ENCODE measurements at regions not wholly inside any gene's neighbourhood (a gene's known extent, or its start where the extent isn't known, plus 50 kb on each side); places are given as distances from the start of the nearest gene placed in this dataset.
"Not testable (repeated sequence)": the region's sequence is repeated elsewhere in the genome, so short reads cannot be mapped to it uniquely, and the experiment has no call there.

DNA sequence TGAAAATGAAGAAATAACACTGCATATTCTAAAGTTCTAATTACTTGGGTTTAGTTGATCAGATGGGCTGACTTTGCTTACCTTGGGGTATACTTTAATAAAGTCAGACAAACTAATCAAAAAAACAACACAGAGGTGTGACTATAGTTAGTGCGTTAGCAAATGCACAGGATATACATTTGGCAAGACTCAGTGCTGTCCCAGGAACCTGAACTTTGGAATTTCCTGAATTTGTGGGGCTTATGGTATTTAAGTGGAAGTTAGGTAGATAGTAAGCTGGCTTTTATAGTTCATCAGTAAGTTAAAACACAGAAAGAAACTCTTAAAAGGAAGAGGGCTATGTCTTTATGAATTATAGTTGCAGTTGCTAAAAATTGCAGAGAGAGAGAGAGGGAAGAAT, 302.6 kb upstream of the DDI1 start:
- DNase-seq, result no peak

DNA sequence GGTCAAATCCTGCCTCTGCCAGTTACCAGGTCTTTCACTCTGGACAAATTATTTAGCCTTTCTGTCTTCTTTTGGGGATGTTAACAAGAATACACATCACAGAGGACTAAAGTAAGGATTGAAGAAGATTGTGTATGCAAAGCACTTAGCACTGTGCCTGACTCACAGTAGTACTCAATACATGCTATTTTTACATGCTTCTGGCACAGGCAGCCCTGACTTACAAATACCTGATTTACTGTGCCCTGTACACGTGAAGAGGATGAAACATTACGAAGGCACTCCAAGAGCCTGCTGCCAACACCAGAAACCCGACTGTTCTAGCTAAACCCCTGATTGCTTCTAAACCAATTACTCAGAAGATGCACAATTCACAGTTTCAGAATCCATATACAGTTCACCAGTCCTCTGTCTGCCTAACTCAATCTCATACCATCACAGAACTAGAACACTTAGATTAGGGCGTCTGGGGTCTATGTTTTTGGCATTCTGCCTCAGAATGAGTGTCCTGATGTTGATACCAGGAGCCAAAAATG, 300.9 kb upstream of the DDI1 start:
- DNase-seq, result no peak

DNA sequence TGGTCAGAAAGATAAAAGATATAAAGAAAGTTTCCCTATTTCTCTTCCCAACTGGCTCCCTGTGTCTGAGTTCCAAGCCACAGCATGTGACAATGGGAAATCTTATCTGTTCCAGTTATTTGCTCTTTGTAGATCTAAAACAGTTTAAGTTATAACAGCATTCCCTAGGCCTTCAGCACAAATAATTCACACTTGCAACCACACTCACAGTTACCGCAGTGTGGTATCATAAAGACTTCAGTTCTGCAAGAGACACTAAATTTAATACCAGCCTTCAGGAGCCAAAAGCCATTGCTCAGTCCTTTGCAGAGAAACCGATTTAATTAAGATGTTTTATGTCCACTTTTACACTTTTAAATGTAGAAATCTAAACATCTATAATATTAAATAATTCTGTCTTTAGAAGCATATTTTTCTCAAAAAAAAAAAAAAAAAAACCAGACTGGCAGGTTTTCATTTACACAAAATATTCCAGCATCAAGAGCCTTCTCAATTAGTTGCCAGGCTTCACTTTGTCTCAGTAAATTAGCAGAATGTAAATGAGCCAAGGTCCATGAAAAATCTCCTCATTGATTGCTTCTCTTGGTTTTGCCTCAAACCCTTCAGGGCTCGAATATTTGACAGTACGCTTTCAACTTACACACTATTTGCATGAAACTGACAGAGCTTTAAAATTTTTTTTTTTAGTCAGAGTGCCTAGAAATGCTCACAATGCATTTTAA, 300.0 kb upstream of the DDI1 start:
- DNase-seq, result no peak

- no peak for DNase-seq
Measured at GRCh38 chr11:103737037-103737622, 299.3 kb upstream of the DDI1 start.

DNA sequence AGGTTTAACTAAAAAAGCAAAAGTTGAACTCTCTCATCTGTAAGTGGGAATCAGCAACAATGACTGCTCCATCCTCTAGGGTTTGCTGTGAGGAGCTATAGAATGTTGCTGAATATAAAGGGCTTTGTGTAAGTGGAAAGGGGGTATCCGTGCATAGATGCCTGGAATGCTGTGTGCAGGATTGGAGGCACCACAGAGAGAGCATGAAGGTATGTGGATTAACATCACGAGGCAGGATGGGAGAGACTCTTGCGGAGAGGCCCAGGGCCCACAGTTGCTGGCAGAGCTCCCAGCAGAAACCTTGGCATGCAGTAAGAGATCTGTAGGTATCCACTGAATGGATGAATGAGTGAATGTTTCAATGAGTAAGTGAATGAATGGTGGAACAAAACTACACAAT, 298.7 kb upstream of the DDI1 start:
- DNase-seq, result no peak

GRCh38 chr11:103739074-103739796, 297.2 kb upstream of the DDI1 start:
- DNase-seq, result not testable (repeated sequence)

- no peak for DNase-seq
Measured at GRCh38 chr11:103744496-103745153, 291.8 kb upstream of the DDI1 start.

GRCh38 chr11:103749158-103749557, 287.3 kb upstream of the DDI1 start:
- DNase-seq, result no peak

DNA sequence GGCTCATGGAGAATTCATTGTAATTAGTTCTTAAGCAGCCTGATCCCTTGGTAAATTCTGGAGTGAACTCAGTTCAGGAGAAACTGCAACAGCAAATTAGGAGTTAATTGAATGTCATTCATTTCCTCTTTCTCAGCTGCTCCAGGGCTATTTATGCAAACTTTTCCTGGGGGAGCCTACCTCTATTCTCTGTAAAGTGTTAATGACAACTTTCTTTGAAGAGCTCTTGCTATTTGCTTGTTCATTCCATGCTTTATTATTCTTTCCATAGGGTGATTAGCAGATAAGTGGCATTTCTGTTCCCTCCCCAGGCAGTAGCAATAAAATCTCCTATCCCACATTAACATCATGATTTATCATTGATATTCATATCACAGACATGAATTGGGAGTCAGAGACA, 267.6 kb upstream of the DDI1 start:
- DNase-seq, result no peak

- no peak for DNase-seq
Measured at GRCh38 chr11:103773059-103773458, 263.4 kb upstream of the DDI1 start.

- no peak for DNase-seq
Measured at GRCh38 chr11:103773537-103773936, 262.9 kb upstream of the DDI1 start.

- DNase-seq, result no peak
Measured at GRCh38 chr11:103779054-103779453, 257.4 kb upstream of the DDI1 start.

GRCh38 chr11:103789952-103790351, 246.5 kb upstream of the DDI1 start:
- DNase-seq, result no peak

DNA sequence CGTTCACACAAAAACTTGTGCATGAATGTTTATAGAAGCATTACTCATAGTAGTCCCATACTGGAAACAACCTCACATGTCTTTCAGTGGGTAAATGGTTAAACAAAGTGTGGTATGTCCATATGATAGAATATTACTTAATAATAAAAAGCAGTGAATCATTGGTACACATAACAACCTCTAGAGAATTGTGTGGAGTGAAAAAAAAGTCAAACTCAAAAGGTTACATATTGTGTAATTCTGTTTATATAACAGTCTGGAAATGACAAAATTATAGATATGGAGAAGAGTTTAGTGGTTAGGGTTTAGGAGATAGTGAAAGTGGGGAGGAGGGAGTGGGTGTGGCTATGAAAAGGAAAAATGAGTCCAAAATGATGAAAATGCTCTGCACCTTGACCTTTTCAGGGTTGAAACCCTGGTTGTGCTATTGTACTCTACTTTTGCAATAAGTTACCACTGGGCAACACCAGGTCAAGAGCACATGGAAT, 243.4 kb upstream of the DDI1 start:
- DNase-seq, result no peak

GRCh38 chr11:103794262-103794661, 242.2 kb upstream of the DDI1 start:
- DNase-seq, result no peak

- DNase-seq, result no peak
Measured at GRCh38 chr11:103798026-103798425, 238.4 kb upstream of the DDI1 start.

DNA sequence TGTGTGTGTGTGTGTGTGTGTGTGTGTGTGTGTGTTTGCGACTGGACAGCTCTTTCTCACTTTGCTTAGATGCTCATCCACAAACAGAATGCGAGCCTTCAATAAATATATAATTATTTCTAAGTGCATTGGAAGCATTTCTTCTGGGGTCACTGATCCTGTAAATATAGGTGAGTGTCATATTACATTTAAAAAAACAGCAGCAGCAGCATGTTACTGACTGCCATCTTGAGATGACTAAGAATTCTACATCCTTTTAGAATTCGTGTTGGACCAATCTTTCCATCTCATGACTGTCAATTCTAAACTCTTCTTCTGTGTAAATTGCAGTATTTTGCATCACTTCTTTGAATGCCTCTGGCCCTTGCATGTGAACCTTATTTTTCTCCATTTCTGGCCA, 238.0 kb upstream of the DDI1 start:
- DNase-seq, result no peak

GRCh38 chr11:103800406-103801114, 235.9 kb upstream of the DDI1 start:
- no peak for DNase-seq

DNA sequence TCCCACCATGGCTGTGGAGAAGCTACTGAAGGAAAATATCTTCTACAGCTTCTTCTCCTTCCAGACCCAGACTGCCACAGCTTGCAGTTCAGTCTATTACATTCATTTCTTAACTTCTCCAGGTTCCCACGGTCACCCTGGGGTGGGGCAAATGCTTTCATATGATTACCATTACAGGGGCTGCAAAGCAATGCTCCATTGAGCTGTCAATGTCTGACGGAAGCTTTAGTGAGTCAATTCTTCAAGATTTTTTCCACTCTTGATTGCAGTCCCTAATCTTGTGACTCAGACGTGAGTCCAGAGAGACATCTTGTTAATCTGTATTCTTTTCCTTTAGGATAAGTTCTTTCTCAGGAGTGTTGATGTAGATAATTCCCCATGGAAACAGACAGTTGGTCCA, 233.4 kb upstream of the DDI1 start:
- no peak for DNase-seq

DNA sequence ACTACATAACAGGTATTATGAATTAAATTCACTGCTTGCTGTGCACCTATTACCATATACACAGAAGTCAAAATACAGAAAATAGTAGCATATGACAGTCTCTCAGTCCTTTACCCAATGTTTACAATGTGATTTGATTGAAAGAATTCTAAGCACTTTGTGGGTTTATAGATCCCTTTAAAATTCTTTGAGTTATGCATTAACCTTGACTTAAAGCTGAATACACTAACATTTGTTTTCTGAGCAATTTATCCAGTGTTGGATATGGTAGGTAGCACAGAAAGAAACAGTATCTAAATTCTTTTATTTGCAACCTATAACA, 230.8 kb upstream of the DDI1 start:
- DNase-seq, result no peak

- no peak for DNase-seq
Measured at GRCh38 chr11:103806130-103806895, 230.1 kb upstream of the DDI1 start.

DNA sequence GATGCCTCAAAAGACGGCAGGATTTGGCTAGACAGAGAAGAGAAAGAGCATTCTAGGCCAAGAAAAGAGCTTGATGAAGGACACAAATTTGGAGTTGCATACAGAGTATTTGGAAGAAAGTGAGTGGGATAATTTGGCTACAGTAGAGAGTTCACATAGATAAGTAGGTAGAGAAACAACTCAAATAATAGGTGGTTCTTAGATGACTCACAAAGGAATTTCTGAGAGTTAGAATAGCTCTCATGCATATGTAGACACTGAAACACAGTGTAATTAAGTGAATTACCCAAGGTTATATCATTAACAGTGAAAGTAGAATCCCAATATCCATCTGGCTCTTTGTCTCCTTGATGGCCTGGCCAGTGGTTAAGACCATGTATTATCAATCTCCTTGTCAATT, 228.6 kb upstream of the DDI1 start:
- DNase-seq, result no peak
